GM18868 (cell line): ENCODE measurements at regions not wholly inside any gene's neighbourhood (a gene's known extent, or its start where the extent isn't known, plus 50 kb on each side); places are given as distances from the start of the nearest gene placed in this dataset.

Source experiments
- ATAC-seq: cut with Tn5 transposase; IDR thresholded peaks from one replicate; pipeline ENCODE4 v1.9.1; 2021; ENCODE audit warnings: mild to moderate bottlenecking, moderate library complexity; ENCODE audit not compliant: unreplicated experiment

DNA sequence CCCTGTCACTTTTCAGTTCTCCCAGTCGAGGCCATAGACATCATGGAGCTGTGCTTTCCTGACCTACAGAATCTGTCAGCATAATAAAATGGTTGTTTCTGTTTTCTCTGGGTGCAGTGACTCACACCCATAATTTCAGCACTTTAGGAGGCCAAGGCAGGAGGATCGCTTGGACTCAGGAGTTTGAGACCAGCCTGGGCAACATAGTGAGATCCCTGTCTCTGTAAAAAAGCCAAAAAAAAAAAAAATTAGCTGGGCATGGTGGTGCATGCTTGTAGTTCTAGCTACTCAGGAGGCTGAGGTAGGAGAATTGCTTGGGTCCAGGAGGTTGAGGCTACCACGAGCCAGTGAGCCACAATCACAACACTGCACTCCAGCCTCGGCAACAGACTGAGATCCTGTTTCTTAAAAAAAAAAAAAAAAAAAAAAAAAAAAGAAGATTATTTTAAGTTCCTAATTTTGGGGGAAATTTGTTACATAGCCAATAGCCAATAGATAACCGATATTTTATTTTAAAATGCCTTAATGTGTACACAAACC lies 196.2 kb downstream of the ADSS2 start:
- no peak for ATAC-seq

DNA sequence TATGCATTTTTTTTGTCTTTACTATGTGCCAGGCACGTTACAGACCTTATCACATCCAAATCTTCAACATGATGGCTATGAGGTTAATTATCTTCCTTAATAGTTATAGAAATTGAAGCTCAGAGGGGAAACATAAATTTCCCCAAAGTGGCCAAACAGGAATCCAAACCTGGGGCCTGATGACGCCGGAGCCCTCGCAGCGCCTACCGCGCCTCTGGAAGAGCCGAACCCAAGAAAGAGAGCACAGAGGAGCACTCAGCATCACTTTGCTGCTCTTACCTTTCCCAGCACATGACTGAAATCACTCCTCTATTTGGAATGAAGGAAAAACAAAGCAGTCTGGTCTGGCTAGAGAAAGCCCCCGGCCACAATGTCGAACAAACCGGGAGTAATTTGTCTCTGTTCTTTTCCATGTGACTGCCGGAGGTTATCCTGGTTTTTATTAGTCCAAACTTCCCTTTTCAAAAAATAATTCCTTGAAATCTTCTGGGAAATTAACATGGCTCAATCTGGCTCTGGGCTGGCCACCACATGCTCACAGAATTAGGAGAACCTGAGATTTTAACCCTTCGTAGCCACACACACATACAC lies 195.5 kb downstream of the ADSS2 start:
- ATAC-seq: no peak

DNA sequence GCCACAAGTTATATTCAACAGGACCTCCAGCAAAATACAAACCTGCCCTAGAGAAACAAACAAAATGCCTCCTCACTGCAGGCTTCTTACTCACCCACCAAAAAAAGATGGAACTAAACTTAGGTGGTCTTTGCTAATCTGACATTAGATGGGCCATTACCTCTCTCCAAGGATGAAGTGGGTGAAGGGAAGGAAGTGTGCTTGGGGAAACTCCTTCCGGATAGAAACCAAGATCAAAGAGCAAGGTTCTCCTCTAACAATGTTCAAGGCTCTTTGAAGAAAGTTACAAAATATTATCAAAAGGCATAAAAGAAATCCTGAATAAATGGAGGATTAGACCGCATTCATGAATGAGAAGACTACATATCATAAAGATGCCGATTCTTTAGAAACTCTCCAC lies 187.5 kb downstream of the ADSS2 start:
- ATAC-seq: no peak

DNA sequence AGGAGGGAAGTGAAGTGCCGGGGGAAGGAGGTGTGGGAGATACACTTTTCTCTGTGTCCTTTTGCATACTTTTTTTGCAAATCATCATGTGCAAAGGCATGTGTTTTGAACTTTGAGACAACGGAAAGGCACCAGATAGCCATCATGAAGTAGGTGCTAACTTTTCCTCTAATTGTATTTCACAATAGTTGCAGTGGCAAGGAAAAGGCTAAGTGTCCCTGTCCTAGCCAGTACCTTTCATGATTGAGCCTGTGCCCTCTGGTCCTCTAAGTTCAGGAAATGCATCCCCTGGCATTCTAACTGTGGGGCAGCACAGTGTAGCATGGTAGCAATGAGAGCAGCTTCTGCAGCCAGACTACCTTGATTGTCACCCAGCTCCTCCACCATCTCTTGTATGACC lies 186.2 kb downstream of the ADSS2 start:
- ATAC-seq: no peak

DNA sequence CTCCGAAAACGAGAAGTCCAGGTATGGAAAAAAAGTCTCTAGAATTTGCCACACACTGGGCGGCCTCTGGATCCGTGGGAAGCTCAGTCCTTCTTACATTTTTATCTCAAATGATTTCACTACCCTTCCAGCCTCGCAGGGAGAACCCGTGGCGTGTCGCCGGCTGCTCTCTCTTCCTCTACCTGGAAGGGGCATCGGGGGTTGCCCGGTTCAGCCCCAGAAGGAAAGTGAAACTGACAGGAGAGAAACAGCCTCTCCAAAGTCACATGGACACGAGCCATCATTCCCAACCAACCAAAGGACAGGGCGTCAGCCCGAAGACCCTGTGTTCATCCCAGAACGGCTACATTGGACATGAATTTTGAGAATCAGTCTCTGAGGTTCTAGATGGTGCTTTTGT lies 182.5 kb downstream of the ADSS2 start:
- ATAC-seq: no peak

DNA sequence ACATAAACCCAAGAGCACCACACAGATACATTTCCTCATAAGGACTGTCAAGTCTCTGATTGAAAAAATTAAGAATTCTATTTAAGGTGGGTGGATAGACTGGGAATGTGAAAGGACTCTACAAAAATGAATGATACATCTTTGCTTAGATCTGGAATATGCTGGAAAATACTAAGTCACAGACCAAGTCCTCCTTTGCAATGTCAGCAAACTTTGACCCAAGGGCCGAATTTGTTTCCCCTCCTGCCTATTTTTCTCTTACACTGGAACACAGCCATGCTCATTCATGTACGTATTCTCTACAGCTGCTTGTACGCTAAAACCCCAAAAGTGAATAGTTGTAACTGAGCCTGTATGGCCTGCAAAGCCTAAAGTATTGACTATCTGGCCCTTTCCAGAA lies 180.7 kb downstream of the ADSS2 start:
- no peak for ATAC-seq

DNA sequence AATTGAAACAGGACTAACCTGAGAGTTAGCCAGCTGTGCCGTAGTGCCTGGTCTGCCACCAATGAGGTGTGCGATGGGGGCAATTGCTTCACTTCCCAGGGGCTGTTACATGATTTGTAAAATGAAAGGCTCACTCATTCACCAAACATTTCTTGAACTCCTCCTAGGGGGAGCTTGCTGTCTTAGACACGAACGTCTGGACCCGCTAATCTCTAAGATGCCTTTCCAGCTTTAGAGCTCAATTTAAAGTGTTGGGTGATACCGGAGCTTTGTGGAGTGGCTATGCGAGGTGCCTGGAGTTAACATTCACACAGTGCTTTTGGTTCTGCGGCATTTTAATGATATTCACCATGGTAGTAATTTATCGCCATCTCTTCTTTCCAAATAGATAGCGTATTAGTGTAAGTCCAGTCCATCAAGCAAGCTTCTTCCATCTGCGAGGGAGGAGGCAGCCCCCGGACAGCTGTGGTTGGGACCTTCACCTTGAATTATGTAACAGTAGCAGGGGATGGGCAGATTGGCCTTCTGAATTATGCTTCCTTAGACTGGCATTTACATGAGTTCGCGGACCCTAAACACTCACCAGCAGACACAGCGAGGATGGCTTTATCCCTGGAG lies 179.9 kb downstream of the ADSS2 start:
- no peak for ATAC-seq

DNA sequence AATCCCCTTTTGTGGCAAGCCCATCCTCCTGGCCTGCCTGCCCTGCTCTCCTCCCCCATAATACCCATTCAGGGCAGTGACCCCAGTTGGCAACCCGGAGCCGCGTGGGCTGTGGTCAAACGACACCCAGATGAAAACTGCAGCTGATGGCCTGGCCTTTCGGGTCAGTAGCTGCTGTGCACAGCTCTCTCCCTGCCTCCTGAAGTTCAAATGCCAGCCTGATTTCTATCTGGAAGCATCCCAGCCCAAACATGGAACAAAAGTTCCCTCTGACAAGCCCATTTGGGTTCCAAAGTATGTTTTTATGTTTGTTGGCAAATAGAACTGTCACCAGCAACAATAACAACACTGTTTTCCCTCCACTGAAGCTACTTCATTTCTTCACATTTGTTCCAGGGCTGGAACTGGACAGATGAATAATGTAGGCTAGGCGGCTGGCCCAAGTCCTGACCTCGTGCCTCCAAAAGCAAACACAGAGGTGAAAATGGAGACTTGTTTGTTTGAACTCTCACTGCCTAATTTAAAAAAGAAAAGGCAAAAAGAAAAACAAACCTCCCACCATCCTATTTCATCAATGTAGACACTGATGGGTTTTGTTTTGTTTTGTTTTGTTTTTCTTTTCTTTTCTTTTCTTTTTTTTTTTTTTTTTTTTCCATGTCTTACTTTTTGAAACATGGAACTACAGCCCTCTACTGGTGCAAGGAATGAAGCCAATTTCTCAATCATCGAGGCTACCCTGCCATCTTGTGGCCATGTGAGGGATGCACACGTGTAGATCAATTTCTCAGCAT lies 179.0 kb downstream of the ADSS2 start:
- peak; percentile 87 for ATAC-seq

DNA sequence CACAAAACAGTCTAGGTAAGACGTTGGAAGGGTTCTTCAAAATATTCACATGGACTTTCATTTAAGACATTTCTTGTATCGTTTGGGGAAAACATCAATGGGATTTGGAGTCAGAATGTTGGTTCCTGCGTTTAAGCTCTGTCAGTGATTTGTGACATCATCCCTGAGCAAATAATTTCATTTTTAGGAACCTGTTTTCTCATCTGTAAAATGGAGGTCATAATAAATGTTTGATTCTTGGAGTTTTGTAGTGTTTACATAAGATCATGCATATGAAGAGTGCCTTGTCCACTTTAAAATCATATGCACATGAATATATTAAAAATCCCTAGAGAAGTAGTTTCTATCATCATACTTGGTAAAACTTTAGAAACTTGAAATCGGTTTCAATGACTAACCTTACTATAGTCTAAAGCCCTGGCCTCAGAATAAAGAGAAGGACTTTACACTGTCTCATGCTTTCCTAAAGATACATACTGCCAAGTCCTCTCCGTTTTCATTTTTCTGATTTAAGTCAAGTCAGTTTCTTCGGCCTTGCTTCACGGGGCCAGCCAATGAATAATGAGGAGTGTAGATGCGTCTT lies 178.4 kb downstream of the ADSS2 start:
- peak; percentile 5 for ATAC-seq

DNA sequence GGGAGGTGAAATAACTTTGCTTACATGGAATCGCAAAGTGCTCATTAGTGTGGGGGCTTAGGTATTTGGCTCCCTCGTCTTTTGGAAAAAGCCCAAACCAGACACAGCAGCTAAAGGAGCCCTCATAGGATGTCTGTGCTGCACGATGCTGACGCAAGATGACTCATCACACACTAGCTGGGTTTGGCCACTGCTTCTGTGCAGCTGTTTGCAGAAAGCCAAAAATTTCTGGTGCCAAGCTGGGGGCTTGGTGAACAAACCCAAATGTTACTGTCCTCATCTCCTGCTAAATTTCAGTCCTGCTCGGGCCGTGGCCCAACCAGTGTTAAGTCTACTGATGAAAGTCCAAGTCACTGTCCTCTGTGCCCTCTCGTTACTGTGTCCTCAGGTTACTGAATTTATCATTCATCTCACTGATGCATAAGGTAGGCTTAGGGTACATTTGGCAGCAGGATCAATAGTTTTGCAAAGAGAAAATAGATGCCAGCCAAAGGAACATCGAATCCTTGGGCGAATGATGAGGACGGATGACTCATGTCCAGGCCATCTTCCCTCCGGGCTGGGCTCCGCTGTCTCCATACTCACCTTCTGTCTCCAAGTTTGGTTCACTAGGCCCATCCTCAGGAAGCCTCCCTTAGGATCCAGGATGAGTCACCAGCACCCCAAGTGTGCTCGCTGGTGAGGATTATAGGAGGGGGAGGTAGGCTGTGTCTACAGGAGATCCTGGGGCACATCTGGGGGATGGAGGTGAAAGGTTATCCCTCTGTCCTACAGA lies 177.7 kb downstream of the ADSS2 start:
- ATAC-seq: no peak

DNA sequence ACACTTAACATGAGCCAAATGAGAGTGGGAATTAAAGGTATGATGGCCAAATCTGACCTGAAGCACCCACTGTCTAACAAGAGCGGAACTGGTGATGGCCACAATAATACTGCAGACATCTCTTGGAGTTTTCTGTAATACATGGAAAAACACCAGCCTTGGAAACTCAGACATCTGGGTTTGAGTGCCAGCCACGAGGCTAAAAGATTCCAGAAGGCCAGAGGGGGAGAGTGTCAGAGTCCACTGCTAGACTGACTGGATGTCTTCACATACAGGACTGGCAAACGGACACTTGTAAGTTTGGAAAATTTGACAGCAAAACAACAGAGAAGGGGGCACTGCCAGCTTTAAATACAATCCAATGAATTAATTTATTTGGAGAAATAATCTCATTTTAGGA lies 175.1 kb downstream of the ADSS2 start:
- ATAC-seq: no peak

DNA sequence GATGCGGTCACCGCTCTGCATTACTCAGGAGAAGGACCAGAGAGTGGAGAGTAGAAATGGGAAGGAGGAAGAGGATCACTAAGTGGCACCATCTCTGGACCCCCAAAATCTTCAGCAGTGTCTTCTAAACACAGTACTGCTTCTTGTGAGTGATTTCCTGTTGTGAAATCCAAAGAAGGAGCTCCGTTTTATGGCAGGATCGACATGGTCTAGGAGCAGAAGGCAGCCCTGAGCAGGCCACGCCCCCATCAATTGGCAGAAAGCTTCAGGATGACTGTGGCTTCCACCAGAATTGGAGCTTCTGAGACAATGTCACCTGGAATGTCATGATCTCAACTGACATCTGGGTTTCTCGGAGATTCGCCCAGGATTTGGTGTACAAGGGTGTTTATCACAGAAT lies 171.5 kb downstream of the ADSS2 start:
- no peak for ATAC-seq

DNA sequence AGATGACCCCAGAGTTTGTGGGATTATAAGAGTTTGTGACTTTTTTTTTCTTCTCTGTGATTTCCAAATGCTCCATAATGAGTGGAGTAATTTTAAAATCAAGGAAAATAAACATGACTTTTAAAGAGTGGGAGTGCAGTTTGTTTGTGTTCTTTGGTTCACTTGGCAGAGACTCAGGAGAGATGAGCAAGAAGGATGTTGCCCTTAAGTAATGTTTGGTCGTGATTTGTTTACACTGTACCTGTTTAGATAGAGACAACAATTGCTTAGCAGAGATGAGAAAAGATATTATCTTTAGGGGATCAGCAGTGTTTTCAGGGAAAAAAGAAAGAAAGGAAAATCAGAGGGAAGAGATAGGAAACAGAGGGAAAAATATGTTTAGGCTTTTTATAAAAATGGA lies 170.8 kb downstream of the ADSS2 start:
- ATAC-seq: no peak

DNA sequence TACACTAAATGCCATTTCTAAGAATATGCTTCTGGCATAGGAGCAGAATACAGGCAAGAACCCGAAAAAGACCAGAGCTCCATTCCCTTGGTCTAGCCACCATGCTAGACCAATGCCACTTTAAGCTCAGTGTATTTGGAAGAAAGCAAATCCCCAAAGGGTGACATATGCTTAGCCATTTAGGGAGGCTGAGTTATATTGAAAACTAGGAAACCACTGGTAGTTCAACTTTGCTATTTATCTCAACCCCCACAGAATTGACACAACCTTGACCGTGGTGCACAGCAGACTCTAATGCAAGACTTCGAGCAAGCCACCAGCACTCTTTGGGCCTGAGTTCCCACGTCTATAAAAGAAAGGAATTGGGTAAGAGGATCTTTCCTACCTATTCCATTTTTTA lies 167.9 kb downstream of the ADSS2 start:
- ATAC-seq: no peak

DNA sequence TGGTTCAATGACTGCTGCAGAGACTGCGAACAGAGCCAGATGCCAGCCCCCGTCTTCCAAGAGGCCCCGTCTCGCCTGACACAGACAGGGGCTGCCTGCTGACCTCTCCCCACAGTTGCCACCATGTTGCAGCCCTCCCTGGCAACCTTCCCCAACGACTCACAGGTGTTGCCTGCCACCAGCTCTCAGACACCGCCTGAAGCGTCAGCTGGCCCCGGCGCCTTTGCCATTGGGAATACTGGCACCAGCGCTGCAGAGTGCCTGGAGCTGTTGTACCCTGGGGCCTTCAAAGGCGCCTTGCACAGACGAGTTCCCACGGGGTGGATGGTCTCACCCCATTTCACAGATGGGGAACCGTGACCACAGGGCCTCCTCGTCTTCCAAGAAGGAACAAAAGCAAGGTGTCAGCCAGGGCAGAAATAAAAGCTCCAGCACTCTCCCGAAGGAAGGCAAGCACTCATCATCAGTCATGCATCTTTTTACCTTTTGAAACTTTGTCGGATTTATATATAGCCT lies 167.0 kb downstream of the ADSS2 start:
- no peak for ATAC-seq

DNA sequence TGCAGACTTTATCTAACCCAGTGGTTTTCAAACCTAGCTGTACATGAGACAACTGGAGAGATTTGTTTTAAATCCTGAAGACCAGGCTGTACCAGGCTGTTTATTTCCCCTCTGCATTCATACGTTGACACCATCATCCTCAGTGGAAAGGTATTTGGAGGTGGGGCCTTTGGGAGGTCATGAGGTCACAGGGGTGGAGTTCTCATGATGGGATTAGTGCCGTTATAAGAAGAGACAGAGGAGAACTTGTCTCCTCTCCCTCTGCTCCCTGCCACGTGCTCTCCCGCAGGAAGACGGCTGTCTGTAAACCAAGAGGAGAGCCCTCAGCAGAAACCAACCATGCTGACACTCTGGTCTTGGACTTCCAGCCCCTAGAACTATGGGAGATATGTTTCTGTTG lies 165.4 kb downstream of the ADSS2 start:
- no peak for ATAC-seq

DNA sequence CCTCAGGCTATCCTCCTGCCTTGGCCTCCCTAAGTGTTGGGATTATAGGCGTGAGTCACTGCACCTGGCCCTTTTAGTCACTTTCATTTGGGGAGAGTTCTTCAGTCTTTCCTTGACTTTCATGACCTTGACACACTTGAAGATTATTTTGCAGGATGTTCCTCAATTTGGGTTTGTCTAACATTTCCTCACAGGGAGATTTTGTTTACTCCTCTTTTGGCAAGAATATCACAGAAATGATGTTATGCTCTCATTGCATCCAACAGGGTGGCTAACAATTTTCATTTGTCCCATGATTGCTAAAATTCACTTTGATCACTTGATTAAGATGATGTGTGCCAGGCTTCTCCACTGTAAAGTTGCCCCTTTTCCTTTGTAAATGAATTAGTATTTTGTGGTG lies 164.0 kb downstream of the ADSS2 start:
- ATAC-seq: no peak

DNA sequence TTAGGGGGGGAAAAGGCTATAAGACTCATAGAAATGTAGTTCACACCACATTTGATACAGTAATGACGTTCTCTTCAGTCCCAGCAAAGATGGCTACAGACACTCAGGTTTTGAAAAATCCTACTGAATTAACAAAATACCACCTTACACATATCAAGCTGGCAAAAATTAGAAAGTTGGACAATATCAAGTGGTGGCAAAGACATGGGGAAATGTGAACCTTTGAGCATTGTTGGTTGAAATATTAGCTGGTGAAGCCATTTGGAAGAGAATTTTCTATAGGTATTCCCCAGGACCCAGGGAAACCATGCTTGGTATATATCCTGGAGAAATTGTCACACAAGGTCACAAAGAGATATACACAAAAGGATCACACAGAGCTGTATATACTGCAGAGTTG lies 163.0 kb downstream of the ADSS2 start:
- no peak for ATAC-seq

DNA sequence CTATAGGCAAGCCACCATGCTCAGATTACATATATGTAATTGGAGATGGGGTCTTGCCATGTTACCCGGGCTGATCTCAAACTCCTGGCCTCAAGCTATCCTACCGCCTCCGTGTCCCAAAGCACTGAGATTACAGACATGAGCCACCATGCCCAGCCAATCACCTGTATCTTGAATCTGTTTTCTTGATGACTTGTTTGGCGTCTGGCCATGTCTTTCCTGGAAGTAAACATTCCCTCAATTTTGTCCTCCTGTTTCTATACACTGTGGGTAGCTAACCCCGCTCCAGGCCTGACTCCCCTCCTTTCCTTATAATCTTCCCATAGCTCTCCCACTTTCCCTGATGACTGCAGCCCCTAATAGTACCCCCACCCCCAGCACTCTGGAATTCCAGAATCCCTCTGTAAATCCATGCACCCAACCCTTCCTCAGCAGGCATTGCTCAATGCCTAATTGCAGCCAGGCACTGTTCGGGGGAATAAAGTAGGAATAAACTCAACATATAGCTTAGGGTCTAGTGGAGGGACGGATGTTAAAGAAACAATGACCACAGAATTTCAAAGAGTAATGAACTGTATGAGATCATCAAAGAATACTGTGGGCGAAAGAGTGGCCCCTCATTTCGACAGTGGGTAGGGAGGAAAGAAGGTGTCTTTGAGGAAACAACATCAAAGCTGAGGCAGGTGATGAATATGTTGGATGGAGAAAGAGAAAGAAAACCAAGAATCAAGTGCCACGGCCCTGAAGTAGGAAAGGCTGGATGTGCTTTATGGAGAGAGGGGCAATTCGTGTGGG lies 161.5 kb downstream of the ADSS2 start:
- no peak for ATAC-seq
